Peyer's patch (tissue), 4 donors: ENCODE measurements at regions not wholly inside any gene's neighbourhood (a gene's known extent, or its start where the extent isn't known, plus 50 kb on each side); places are given as distances from the start of the nearest gene placed in this dataset.

Source experiments
- POLR2A ChIP-seq, 2 donors: fragments of 450-650 bp; IDR thresholded peaks; one replicate each; pipeline ENCODE4 v1.5.1; 2017; ENCODE audit warnings: antibody characterized with exemption in 2 of 2, mild to moderate bottlenecking in 2 of 2, moderate library complexity in 2 of 2
- TF ChIP-seq, protein P1 (sequence below), 6 experiments: fragments of 450-650 bp in 4 of 6; fragments of 200-600 bp in 2 of 6; sonication (generic) in 1 of 6; IDR thresholded peaks; one replicate each; pipeline ENCODE4 v1.5.1; 2017 to 2019; ENCODE audit warnings: antibody characterized with exemption in 6 of 6, mild to moderate bottlenecking in 3 of 6, moderate library complexity in 1 of 6

- TF ChIP-seq, protein P1, sequence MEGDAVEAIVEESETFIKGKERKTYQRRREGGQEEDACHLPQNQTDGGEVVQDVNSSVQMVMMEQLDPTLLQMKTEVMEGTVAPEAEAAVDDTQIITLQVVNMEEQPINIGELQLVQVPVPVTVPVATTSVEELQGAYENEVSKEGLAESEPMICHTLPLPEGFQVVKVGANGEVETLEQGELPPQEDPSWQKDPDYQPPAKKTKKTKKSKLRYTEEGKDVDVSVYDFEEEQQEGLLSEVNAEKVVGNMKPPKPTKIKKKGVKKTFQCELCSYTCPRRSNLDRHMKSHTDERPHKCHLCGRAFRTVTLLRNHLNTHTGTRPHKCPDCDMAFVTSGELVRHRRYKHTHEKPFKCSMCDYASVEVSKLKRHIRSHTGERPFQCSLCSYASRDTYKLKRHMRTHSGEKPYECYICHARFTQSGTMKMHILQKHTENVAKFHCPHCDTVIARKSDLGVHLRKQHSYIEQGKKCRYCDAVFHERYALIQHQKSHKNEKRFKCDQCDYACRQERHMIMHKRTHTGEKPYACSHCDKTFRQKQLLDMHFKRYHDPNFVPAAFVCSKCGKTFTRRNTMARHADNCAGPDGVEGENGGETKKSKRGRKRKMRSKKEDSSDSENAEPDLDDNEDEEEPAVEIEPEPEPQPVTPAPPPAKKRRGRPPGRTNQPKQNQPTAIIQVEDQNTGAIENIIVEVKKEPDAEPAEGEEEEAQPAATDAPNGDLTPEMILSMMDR (IDR thresholded peaks at IDR 0.05) = no peak
- no peak for TF ChIP-seq POLR2A (IDR thresholded peaks at IDR 0.05)
Observed at GRCh38 chr12:3341594-3341993, 149.4 kb upstream of the PRMT8 start.
